ENCODE measurements at regions not wholly inside any gene's neighbourhood (a gene's known extent, or its start where the extent isn't known, plus 50 kb on each side); places are given as distances from the start of the nearest gene placed in this dataset.

DNA sequence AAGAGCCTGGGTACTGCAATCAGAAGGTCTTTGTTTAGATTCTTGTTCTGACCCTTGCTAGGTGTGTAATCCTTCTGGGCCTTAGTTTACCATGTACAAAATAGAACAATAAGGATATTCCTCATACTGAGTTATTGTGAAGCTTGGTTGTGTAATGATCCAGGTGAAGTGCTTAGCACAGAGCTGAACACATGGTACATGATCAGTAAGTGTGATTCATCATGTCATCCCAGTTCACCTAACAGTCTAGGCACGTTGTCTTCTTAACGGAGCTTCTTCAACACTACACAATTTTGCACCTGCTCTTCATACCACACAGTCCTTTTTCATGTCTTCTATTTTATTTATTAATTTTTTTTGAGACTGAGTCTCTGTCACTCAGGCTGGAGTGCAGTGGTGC, 234.3 kb upstream of the TENM4 start:
- WGBS, 4 donors: 88 to 93% (median 91%) methylated on average over 2 of the region's 2 CpGs
- no peak for ATAC-seq

DNA sequence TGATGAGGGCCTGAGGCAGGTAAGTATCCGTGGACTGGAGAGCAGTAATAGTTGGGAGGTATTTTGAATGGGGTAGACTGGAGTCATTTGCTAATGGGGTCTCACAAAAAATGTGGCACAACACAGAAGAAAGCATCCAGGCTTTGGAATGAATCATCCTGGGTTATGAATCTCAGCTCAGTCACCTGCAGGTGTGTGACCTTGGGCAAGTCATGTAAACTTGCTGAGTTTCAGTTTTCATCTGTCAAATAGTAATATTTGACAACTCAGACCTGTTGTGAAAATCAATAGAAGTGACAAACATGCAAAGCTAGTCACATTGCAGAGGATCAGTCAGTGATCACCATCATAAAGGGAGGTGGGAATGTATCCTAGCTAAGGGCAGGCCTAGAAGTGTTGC, 232.0 kb upstream of the TENM4 start:
- WGBS, 4 donors: 78 to 96% (median 86%) methylated on average over 1 of the region's 1 CpG
- H3K27me3 ChIP-seq: no peaks in the 10 kb centered on the region
- no peak overlapping the region for H3K27ac ChIP-seq
- H3K9me3 ChIP-seq: no peaks in the 10 kb centered on the region
- ATAC-seq (no peak), DNase-seq (no peak)
- no peak for TF ChIP-seq POLR2A (IDR thresholded peaks at IDR 0.05)
- TF ChIP-seq, protein P1, sequence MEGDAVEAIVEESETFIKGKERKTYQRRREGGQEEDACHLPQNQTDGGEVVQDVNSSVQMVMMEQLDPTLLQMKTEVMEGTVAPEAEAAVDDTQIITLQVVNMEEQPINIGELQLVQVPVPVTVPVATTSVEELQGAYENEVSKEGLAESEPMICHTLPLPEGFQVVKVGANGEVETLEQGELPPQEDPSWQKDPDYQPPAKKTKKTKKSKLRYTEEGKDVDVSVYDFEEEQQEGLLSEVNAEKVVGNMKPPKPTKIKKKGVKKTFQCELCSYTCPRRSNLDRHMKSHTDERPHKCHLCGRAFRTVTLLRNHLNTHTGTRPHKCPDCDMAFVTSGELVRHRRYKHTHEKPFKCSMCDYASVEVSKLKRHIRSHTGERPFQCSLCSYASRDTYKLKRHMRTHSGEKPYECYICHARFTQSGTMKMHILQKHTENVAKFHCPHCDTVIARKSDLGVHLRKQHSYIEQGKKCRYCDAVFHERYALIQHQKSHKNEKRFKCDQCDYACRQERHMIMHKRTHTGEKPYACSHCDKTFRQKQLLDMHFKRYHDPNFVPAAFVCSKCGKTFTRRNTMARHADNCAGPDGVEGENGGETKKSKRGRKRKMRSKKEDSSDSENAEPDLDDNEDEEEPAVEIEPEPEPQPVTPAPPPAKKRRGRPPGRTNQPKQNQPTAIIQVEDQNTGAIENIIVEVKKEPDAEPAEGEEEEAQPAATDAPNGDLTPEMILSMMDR (IDR thresholded peaks at IDR 0.05): no peak
- no peaks in the 10 kb centered on the region for H3K4me1 ChIP-seq
- intact Hi-C loops (cut with DNase I): no loop called here
- no peak overlapping the region for H3K4me3 ChIP-seq
- H3K36me3 ChIP-seq: no peaks in the 10 kb centered on the region

More for the DNA sequence above, 234.3 kb upstream of the TENM4 start:
- Histone ChIP-seq H3K9me3 (no peaks in the 10 kb centered on the region), H3K27ac (no peak overlapping the region), H3K4me3 (no peak overlapping the region), H3K36me3 (no peaks in the 10 kb centered on the region), H3K4me1 (no peaks in the 10 kb centered on the region), H3K27me3 (no peaks in the 10 kb centered on the region)
- DNase-seq: no peak
- intact Hi-C loops (cut with DNase I): no loop called here
- TF ChIP-seq, protein P1 (IDR thresholded peaks at IDR 0.05): no peak
- no peak for TF ChIP-seq POLR2A (IDR thresholded peaks at IDR 0.05)

DNA sequence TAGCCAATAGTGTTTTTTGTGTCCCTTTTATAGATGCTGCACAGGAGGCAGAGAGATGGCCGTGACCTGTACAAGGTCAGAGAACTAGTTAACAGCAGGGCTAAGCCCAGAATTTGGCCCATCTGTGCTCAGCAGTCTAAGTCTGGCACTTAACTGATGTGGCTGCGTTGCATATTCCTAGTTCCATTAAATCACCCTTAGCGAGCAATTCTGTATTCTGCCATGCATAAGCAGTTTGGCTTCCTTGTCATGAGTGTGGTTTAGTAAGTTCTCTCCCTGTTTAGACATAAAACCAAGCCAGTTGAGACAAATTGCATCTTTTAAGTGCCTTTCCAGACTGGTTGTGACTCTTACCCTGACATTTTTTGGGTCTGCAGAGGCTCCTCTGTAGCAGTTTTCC, 230.6 kb upstream of the TENM4 start:
- H3K36me3 ChIP-seq: no peaks in the 10 kb centered on the region
- no peaks in the 10 kb centered on the region for H3K27me3 ChIP-seq
- no peaks in the 10 kb centered on the region for H3K9me3 ChIP-seq
- TF ChIP-seq, protein P1 (IDR thresholded peaks at IDR 0.05): no peak
- no peak for TF ChIP-seq POLR2A (IDR thresholded peaks at IDR 0.05)
- DNase-seq (no peak), ATAC-seq (no peak)
- no peak overlapping the region for H3K27ac ChIP-seq
- H3K4me1 ChIP-seq: no peaks in the 10 kb centered on the region
- no peak overlapping the region for H3K4me3 ChIP-seq
- 76 to 86% (median 84%) methylated on average over 3 of the region's 3 CpGs for WGBS, 4 donors
- intact Hi-C loops (cut with DNase I): no loop called here

DNA sequence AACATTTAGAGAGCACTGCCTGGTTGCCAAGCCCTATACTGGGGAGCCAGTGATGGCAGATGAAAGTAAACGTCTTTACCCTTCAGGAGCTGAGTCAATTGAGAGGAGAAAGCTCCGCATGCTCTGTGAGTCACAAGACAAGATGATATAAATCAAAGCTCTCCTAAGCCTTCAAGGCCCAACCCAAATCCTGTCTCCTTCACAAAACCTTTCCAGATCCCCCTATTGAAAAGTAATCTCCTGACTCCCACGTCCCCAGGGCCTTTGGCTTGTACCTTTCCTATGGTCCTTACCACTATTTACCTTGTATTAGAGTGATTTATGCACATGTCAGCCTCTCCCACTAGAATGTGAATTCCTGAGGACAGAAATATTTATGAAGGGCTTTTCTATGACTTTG, 230.1 kb upstream of the TENM4 start:
- TF ChIP-seq, protein P1 (IDR thresholded peaks at IDR 0.05): no peak
- no peak for TF ChIP-seq POLR2A (IDR thresholded peaks at IDR 0.05)
- no peaks in the 10 kb centered on the region for H3K9me3 ChIP-seq
- 66 to 71% (median 67%) methylated on average over 3 of the region's 3 CpGs for WGBS, 4 donors
- no peak overlapping the region for H3K4me3 ChIP-seq
- H3K27ac ChIP-seq: no peak overlapping the region
- H3K36me3 ChIP-seq: no peaks in the 10 kb centered on the region
- H3K4me1 ChIP-seq: no peaks in the 10 kb centered on the region
- intact Hi-C loops (cut with DNase I): no loop called here
- no peaks in the 10 kb centered on the region for H3K27me3 ChIP-seq
- no peak for DNase-seq
- ATAC-seq: no peak

Data from heart left ventricle (tissue), 16 donors.